ENCODE measurements at regions not wholly inside any gene's neighbourhood (a gene's known extent, or its start where the extent isn't known, plus 50 kb on each side); places are given as distances from the start of the nearest gene placed in this dataset.

DNA sequence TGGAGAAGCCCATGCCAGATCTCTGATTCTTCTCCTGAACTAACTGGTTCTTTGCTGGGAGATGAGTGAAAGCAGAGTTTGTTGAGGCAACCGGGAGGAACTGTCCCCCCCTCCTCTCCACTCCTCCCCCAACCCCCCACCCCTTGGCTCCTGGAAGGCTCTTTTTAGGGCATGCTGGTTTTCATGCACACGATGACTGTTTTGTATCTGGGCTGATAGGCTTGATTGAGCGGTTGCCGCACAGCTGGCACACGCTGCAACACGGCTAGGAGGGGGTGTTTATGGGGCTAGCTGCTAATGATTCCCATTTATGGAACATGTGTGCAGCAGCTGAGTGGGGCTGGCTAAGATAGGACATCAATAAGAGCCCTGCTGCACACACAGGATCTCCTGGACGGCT lies 137.2 kb downstream of the SMIM20 start:
- TF ChIP-seq CEBPB (IDR thresholded peaks at IDR 0.05) (no peak), TAF1 (IDR thresholded peaks at IDR 0.05; ENCODE audit: low read depth) (no peak), EP300 (IDR thresholded peaks at IDR 0.05; ENCODE audit: borderline replicate concordance) (no peak), YY1 (IDR thresholded peaks at IDR 0.05; ENCODE audit: low read depth) (no peak), TEAD4 (IDR thresholded peaks at IDR 0.05) (no peak), RAD21 (IDR thresholded peaks at IDR 0.05; ENCODE audit: low read depth) (no peak), TCF12 (IDR thresholded peaks at IDR 0.05; ENCODE audit: low read depth) (no peak), MAX (IDR thresholded peaks at IDR 0.05) (no peak)
- TF ChIP-seq, protein P1, sequence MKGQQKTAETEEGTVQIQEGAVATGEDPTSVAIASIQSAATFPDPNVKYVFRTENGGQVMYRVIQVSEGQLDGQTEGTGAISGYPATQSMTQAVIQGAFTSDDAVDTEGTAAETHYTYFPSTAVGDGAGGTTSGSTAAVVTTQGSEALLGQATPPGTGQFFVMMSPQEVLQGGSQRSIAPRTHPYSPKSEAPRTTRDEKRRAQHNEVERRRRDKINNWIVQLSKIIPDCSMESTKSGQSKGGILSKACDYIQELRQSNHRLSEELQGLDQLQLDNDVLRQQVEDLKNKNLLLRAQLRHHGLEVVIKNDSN (IDR thresholded peaks at IDR 0.05), result no peak
